Muscle layer of duodenum (tissue), 2 donors: ENCODE measurements at regions not wholly inside any gene's neighbourhood (a gene's known extent, or its start where the extent isn't known, plus 50 kb on each side); places are given as distances from the start of the nearest gene placed in this dataset.
"Not testable (repeated sequence)": the region's sequence is repeated elsewhere in the genome, so short reads cannot be mapped to it uniquely, and the experiment has no call there.

ENCODE experiments used
- H3K27ac ChIP-seq: one replicate; pipeline ENCODE4 v1.7.0; 2013; ENCODE audit warnings: mild to moderate bottlenecking, low read length
- H3K27me3 ChIP-seq: one replicate; pipeline ENCODE4 v1.7.0; 2013; ENCODE audit warnings: low read depth, mild to moderate bottlenecking, control low read depth, low read length
- H3K36me3 ChIP-seq, 2 donors: one replicate each; pipeline ENCODE4 v1.7.0; 2013; ENCODE audit warnings: low read length in 2 of 2, control low read depth in 1 of 2, mild to moderate bottlenecking in 1 of 2; ENCODE audit not compliant: insufficient read depth in 2 of 2, control insufficient read depth in 1 of 2
- H3K4me1 ChIP-seq, 2 donors: one replicate each; pipeline ENCODE4 v1.7.0; 2013; ENCODE audit warnings: low read length in 2 of 2, mild to moderate bottlenecking in 2 of 2, control low read depth in 1 of 2, moderate library complexity in 1 of 2; ENCODE audit not compliant: insufficient read depth in 2 of 2, control insufficient read depth in 1 of 2
- H3K4me3 ChIP-seq, 2 donors: one replicate each; pipeline ENCODE4 v1.7.0; 2013; ENCODE audit warnings: low read length in 2 of 2, low read depth in 1 of 2, mild to moderate bottlenecking in 1 of 2
- H3K9me3 ChIP-seq, 2 donors: one replicate each; pipeline ENCODE4 v1.7.0; 2013; ENCODE audit warnings: low read length in 2 of 2, control low read depth in 1 of 2, mild to moderate bottlenecking in 1 of 2; ENCODE audit not compliant: control insufficient read depth in 1 of 2
- donor health status: healthy.

DNA sequence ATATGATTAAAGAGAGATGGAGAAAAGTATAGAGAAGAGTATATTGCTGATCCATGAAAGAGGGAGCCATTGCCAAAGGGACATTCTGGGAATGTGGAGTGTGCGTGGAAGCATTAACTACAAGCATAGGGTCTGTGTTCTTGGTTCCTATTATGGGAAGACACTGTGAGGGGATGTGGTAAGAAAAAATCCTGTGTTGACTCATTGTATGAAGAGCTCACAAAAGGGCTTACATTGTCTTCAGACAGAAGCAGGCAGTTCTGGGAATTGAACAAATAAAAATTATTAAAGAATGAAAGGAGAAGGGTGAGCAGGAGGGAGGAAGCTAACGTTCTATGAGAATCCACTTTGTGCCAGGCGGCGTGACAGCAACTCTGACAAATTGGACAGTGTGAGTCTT is 250.4 kb upstream of the CHD1 start:
- Histone ChIP-seq H3K27ac (no peak overlapping the region), H3K36me3 (no peaks in the 10 kb centered on the region), H3K4me1 (no peaks in the 10 kb centered on the region), H3K4me3 (no peak overlapping the region), H3K27me3 (no peaks in the 10 kb centered on the region), H3K9me3 (no peaks in the 10 kb centered on the region)

DNA sequence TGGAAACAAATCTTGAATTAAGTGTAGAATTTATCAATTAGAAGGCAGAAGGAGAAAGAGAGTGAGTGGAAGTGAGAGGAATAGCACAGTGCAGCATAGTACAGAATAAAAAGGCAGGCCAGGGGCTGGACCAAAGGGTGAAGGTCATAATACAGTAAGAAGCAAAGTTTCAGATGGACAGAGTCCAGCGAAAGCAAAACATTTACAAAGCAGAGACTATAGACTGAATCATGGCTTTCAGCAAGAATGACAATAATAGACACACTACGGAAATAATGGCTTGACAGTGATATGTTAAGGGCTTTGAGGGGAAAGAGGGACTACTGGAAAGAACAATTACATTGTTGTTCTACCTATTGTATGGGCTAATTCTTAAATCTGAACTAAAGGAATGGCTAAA is 249.0 kb upstream of the CHD1 start:
- H3K4me1 ChIP-seq, result no peaks in the 10 kb centered on the region
- no peak overlapping the region for H3K4me3 ChIP-seq
- no peaks in the 10 kb centered on the region for H3K27me3 ChIP-seq
- H3K27ac ChIP-seq, result no peak overlapping the region
- no peaks in the 10 kb centered on the region for H3K9me3 ChIP-seq
- H3K36me3 ChIP-seq, result no peaks in the 10 kb centered on the region

DNA sequence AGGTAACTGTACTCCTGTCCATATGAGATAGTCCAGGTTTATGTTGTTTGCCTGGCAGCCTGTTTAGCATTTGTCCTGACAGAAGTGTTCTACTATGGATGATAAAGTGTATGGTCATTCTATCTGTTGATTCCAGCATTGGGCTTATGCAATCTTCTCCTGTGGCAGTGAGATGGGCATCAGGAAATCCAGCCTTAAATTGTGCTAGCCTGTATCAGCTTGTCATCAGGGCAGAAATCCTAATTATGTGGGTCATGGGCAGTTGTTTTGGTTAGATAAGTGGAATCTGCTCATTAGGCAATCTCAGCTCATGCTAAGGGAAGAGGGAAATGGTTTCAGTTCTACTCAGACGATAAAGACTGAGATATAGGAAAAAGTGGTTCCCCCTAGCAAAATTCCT is 247.4 kb upstream of the CHD1 start:
- no peaks in the 10 kb centered on the region for H3K9me3 ChIP-seq
- H3K4me1 ChIP-seq, result no peaks in the 10 kb centered on the region
- H3K36me3 ChIP-seq, result no peaks in the 10 kb centered on the region
- no peaks in the 10 kb centered on the region for H3K27me3 ChIP-seq
- H3K4me3 ChIP-seq, result no peak overlapping the region
- H3K27ac ChIP-seq, result no peak overlapping the region

DNA sequence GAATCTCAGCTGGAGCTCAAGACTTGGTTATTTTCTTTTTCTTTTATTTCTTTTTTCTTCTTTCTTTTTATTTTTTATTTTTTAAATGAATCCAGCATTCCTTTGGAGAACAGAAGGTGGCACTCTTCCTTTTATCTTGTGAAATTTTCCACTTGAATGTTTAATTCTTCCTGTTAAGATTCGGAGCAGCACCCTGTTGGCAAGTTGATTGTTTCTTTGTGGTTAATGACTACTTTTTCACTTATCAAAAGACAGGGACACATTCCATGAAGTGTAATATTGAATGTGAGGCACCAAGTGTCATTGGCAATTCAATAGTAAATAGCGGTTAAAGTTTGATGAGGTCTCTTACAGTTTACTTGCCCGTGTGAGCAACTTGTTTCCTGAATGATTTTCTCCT is 240.5 kb upstream of the CHD1 start:
- H3K4me1 ChIP-seq, result no peaks in the 10 kb centered on the region
- H3K27ac ChIP-seq, result no peak overlapping the region
- no peaks in the 10 kb centered on the region for H3K9me3 ChIP-seq
- H3K27me3 ChIP-seq, result no peaks in the 10 kb centered on the region
- no peak overlapping the region for H3K4me3 ChIP-seq
- no peaks in the 10 kb centered on the region for H3K36me3 ChIP-seq

DNA sequence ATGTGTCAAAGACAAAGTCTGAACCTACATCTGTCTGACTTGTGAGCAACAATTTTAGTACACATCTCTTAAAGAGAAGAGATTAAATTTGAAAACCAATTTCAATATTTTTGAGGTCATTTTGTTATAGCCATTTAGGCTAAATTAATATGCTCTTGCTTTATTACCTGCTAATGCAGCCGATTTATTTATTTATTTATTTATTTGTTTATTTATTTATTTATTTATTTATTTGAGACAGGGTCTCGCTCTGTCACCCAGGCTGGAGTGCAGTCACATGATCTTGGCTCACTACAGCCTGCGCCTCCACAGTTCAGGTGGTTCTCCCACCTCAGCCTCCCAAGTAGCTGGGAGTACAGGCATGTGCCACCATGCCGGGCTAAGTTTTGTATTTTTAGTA is 232.7 kb upstream of the CHD1 start:
- not testable (repeated sequence) for H3K27me3 ChIP-seq, H3K36me3 ChIP-seq, H3K27ac ChIP-seq, H3K4me1 ChIP-seq, H3K9me3 ChIP-seq, H3K4me3 ChIP-seq

DNA sequence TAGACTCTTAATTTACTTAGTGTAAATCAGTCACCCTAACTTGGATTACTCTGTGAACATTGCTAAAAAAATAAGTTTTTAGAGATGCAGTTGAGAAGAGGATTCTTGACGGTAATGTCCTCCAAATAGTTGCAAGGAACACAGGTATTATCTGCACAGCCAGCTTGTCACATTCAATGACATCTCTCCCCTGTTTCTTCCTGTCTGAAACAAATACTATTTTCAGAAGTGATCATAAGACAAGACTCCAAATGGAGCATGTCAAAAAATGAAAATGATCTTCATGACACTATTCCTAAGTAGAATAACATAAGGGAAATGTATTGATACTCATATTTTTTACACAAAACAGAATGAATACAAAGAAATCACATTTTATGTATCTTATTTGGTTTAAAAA is 227.9 kb upstream of the CHD1 start:
- no peaks in the 10 kb centered on the region for H3K27me3 ChIP-seq
- H3K9me3 ChIP-seq, result no peaks in the 10 kb centered on the region
- H3K4me1 ChIP-seq, result no peaks in the 10 kb centered on the region
- no peak overlapping the region for H3K4me3 ChIP-seq
- H3K36me3 ChIP-seq, result no peaks in the 10 kb centered on the region
- H3K27ac ChIP-seq, result no peak overlapping the region

DNA sequence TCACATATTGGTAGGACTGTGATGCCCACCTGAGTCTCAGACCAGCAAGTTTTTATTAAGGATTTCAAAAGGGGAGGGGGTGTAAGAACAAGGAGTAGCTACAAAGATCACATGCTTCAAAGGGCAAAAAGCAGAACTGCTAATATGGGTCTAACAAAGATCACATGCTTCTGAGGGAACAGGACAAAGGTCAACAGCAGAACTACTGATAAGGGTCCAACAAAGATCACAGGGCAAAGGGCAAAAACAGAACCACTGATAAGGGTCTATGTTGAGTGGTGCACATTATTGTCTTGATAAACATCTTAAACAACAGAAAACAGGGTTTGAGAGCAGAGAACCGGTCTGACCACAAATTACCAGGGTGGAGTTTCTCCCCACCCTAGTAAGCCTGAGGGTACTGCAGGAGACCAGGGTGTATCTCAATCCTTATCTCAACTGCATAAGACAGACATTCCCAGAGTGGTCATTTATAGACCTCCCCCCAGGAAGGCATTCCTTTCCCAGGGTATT is 214.5 kb upstream of the CHD1 start:
- not testable (repeated sequence) for H3K9me3 ChIP-seq, H3K27me3 ChIP-seq, H3K4me3 ChIP-seq, H3K4me1 ChIP-seq, H3K27ac ChIP-seq, H3K36me3 ChIP-seq

DNA sequence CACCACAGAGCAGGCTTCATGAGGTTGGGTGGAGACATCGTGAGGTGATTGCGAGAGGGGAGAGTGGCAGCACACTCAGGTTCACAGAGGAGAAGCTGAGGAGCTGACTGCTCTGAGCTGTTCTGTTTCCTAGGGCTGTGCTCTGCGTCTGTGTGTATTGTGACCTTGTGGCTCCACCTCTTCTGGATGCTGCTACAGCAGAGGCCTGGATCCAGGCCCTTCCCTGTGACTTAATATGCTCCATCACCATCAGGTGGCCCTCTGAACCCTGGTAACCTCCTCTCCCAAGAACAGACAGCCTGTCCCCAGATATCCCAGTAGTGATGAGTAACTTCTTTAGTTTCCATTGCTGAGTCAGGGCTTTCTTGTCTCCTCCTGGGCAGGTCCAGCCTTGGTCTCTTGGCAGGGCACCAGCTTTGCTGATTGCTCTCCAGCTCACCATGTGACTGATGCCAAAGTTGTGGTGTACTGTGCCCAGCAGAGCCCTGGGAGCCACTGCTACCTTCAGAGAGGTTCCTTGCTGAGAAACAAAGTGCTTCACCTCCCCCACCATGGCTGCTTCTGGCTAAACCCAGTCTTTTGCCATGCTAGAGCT is 212.8 kb upstream of the CHD1 start:
- H3K27me3 ChIP-seq, result no peaks in the 10 kb centered on the region
- H3K36me3 ChIP-seq, result no peaks in the 10 kb centered on the region
- H3K27ac ChIP-seq, result no peak overlapping the region
- no peak overlapping the region for H3K4me3 ChIP-seq
- H3K4me1 ChIP-seq, result no peaks in the 10 kb centered on the region
- H3K9me3 ChIP-seq, result peaks cover 0 to 5% of the 10 kb centered on the region in 2 donors

DNA sequence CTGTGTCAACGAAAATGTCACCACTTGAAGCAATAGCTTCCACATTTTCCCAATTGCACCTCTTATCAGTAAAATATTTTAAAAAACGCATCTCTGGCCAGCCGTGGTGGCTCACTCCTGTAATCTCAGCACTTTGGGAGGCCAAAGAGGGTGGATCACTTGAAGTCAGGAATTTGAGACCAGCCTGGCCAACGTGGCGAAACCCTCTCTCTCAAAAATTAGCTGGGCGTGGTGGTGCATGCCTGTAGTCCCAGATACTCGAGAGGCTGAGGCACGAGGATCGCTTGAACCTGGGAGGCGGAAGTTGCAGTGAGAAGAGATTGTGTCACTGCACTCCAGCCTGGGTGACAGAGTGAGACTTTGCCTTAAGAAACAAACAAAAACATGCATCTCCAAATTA is 210.1 kb upstream of the CHD1 start:
- H3K36me3 ChIP-seq, result no peaks in the 10 kb centered on the region
- no peak overlapping the region for H3K27ac ChIP-seq
- no peak overlapping the region for H3K4me3 ChIP-seq
- H3K27me3 ChIP-seq, result no peaks in the 10 kb centered on the region
- peaks cover 0 to 5% of the 10 kb centered on the region in 2 donors for H3K9me3 ChIP-seq
- H3K4me1 ChIP-seq, result no peaks in the 10 kb centered on the region

DNA sequence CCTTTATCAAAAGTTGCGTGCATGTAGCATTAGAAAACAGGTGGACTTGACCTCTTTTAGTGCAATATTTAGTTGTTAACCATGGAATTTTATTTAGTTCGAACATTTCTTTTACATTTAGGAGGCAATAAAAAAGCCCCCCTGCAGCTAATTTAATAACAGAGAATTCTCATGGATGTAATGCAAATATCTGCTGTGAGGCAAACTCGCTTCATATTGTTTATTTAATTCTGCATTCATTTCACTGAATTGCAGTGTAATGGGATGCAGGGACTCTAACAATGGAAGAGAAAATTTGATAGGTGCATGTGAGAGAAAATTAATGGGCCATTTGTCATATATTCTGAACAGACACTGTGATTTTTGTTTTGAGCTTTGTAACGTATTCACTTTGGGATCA is 205.1 kb upstream of the CHD1 start:
- H3K9me3 ChIP-seq, result no peaks in the 10 kb centered on the region
- H3K27ac ChIP-seq, result no peak overlapping the region
- no peak overlapping the region for H3K4me3 ChIP-seq
- no peaks in the 10 kb centered on the region for H3K4me1 ChIP-seq
- H3K27me3 ChIP-seq, result no peaks in the 10 kb centered on the region
- H3K36me3 ChIP-seq, result no peaks in the 10 kb centered on the region

DNA sequence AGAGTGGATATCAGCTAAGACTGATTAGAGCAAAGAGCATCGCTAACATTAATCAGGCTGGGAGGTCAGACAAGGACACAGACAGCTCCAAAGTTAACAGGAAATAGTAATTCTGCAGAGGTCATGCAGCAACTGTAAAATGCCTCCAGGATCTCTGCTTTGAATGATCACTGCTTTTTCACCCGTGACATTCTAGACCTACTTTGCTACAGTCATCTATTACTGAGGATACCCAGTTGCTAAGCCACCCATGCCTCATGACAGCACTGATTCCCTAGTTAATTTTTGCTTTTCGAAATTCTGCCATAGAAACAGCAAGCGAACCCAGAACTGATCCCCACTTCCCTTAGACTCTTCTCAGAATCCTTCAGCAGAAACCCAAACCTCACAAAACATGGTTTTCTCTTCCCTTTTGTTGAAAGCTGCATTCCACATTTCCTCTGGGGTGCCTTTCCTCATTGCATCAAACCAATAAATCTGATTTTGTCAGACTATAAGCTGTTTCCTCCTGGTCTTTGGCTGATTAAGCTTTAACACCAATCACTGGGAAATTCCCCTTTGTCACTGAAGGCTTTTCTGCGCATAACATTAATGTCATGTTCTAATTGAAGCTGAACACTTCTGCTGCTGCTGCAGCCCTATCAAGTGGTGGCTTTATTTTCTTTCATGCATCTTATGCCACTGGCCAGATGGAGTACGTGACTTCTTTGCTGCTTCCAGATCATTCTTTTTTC is 201.1 kb upstream of the CHD1 start:
- H3K9me3 ChIP-seq, result no peaks in the 10 kb centered on the region
- no peaks in the 10 kb centered on the region for H3K27me3 ChIP-seq
- H3K36me3 ChIP-seq, result no peaks in the 10 kb centered on the region
- no peak overlapping the region for H3K4me3 ChIP-seq
- H3K4me1 ChIP-seq, result no peaks in the 10 kb centered on the region
- H3K27ac ChIP-seq, result no peak overlapping the region

DNA sequence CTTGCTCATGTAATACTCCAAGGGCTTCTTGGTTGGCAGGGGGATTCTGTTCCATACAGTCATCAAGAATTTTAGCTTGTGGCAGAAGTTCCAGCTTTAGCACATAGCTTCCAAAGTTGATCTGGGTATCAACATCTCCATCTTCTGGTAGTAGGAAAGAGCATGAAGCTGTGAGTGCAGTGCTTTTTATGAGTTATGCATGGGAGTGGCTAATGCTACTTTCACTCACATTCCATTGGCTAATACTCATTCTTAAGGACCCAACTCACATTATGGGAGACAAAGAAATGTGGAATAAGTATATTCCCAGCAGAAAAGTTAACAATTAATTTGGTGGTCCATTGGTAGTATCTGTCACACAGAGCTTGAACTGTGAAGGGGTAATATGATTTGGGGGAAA is 194.2 kb upstream of the CHD1 start:
- H3K4me1 ChIP-seq, result no peaks in the 10 kb centered on the region
- H3K9me3 ChIP-seq, result no peaks in the 10 kb centered on the region
- H3K36me3 ChIP-seq, result no peaks in the 10 kb centered on the region
- no peak overlapping the region for H3K4me3 ChIP-seq
- no peak overlapping the region for H3K27ac ChIP-seq
- H3K27me3 ChIP-seq, result no peaks in the 10 kb centered on the region
